ENCODE measurements at regions not wholly inside any gene's neighbourhood (a gene's known extent, or its start where the extent isn't known, plus 50 kb on each side); places are given as distances from the start of the nearest gene placed in this dataset.

DNA sequence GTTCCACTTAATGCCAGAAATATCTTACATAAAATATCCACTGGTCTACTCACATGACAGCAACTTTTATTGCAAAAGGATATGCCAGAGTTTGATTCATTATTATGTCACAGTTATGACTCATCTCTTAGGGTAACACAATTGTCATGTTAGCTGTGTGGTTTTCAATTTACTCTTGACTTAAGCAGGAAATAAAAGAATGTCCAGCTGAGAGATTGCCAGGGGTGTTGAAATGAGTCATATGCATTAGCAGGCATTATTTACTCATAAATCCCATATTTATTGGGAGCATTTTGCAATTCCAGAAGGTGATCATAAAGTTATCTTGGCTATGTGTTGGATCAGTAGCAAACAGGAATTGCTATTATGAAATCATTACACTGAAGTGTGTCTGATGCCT lies 1164.6 kb upstream of the CDH18 start:
- Histone ChIP-seq H3K4me1 (ENCODE audit: insufficient read depth, low read length) (no peaks in the 10 kb centered on the region), H3K36me3 (ENCODE audit: insufficient read depth, low read length) (no peaks in the 10 kb centered on the region), H3K9me3 (ENCODE audit: control insufficient read depth in 1 of 2, insufficient read depth in 1 of 2, low read length in 2 of 2) (peaks cover 0 to 5% of the 10 kb centered on the region in 2 experiments), H3K4me3 (ENCODE audit: low read length) (no peak overlapping the region), H3K27ac (ENCODE audit: low read depth in 1 of 2, low read length in 2 of 2) (no peak overlapping the region), H3K27me3 (ENCODE audit: control insufficient read depth in 1 of 2, insufficient read depth in 2 of 2, low read length in 2 of 2) (no peaks in the 10 kb centered on the region)
- POLR2A ChIA-PET = no interaction called here
- Mint-ChIP-seq H3K4me1 (ENCODE audit: low read depth) (no peaks in the 10 kb centered on the region), H3K27ac (no peak overlapping the region), H3K4me3 (no peak overlapping the region), H3K27me3 (no peaks in the 10 kb centered on the region), H3K9me3 (no peaks in the 10 kb centered on the region), H3K36me3 (ENCODE audit: low read depth) (no peaks in the 10 kb centered on the region)
- CTCF ChIA-PET = no interaction called here
- TF ChIP-seq, protein P1, sequence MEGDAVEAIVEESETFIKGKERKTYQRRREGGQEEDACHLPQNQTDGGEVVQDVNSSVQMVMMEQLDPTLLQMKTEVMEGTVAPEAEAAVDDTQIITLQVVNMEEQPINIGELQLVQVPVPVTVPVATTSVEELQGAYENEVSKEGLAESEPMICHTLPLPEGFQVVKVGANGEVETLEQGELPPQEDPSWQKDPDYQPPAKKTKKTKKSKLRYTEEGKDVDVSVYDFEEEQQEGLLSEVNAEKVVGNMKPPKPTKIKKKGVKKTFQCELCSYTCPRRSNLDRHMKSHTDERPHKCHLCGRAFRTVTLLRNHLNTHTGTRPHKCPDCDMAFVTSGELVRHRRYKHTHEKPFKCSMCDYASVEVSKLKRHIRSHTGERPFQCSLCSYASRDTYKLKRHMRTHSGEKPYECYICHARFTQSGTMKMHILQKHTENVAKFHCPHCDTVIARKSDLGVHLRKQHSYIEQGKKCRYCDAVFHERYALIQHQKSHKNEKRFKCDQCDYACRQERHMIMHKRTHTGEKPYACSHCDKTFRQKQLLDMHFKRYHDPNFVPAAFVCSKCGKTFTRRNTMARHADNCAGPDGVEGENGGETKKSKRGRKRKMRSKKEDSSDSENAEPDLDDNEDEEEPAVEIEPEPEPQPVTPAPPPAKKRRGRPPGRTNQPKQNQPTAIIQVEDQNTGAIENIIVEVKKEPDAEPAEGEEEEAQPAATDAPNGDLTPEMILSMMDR (IDR thresholded peaks at IDR 0.05) = no peak
- DNase-seq (no peak), ATAC-seq (ENCODE audit: poor library complexity) (no peak)
- intact Hi-C loops (cut with DNase I, micrococcal nuclease) = no loop called here

DNA sequence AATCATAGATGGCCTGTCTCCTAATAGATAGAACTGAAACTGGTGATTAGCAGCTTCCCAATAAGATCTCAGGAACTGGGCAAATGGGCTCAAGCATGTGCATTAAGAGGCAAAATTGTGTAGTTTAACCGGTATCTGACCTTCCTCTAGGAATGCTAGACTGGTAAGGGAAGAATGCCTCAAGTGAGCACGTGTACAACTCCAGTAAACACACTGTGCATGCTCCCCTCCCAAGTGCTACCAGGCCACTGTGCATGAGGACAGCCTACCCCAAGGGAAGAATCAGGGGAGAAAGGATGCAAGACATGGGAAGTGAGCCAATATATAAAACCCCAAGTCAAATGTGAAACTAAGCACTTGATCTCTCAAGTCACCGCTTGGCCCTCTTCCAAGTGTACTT lies 1157.4 kb upstream of the CDH18 start:
- no peaks in the 10 kb centered on the region for H3K36me3 Mint-ChIP-seq (ENCODE audit: low read depth)
- no peaks in the 10 kb centered on the region for H3K4me1 Mint-ChIP-seq (ENCODE audit: low read depth)
- H3K36me3 ChIP-seq (ENCODE audit: insufficient read depth, low read length) = no peaks in the 10 kb centered on the region

DNA sequence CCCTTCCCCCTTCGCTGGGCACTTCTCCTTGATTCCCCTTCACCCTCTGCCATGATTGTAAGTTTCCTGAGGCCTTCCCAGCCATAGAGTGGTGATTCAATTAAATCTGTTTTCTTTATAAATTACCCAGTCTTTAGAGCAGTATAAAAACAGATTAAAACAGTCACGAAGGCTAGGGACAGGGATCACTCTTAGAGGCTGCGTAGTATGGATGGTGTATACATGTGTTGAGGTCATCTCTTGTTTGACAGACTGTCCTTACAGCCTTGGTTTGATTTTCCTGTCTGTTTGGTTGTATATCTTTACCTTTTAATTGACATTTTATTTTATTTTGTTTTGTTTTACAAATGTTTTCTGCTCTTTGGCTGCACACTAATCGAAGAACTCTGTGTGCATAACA lies 1155.7 kb upstream of the CDH18 start:
- Mint-ChIP-seq H3K4me1 (ENCODE audit: low read depth) (no peaks in the 10 kb centered on the region), H3K27me3 (no peaks in the 10 kb centered on the region), H3K4me3 (no peak overlapping the region), H3K27ac (no peak overlapping the region), H3K9me3 (peaks cover 5% of the 10 kb centered on the region), H3K36me3 (ENCODE audit: low read depth) (no peaks in the 10 kb centered on the region)
- Histone ChIP-seq H3K36me3 (ENCODE audit: insufficient read depth, low read length) (no peaks in the 10 kb centered on the region), H3K27ac (ENCODE audit: low read depth in 1 of 2, low read length in 2 of 2) (no peak overlapping the region), H3K27me3 (ENCODE audit: control insufficient read depth in 1 of 2, insufficient read depth in 2 of 2, low read length in 2 of 2) (no peaks in the 10 kb centered on the region), H3K4me3 (ENCODE audit: low read length) (no peak overlapping the region), H3K9me3 (ENCODE audit: control insufficient read depth in 1 of 2, insufficient read depth in 1 of 2, low read length in 2 of 2) (peaks cover 0 to 7% of the 10 kb centered on the region in 2 experiments), H3K4me1 (ENCODE audit: insufficient read depth, low read length) (no peaks in the 10 kb centered on the region)
- ChIA-PET POLR2A (no interaction called here), CTCF (no interaction called here)
- no peak for ATAC-seq (ENCODE audit: poor library complexity)
- intact Hi-C loops (cut with DNase I, micrococcal nuclease) = no loop called here
- TF ChIP-seq, protein P1 (IDR thresholded peaks at IDR 0.05) = no peak
- DNase-seq = no peak

More for the DNA sequence above, 1157.4 kb upstream of the CDH18 start:
- H3K9me3 ChIP-seq (ENCODE audit: control insufficient read depth in 1 of 2, insufficient read depth in 1 of 2, low read length in 2 of 2) = peaks cover 0 to 7% of the 10 kb centered on the region in 2 experiments
- no peaks in the 10 kb centered on the region for H3K4me1 ChIP-seq (ENCODE audit: insufficient read depth, low read length)
- no peak overlapping the region for H3K4me3 ChIP-seq (ENCODE audit: low read length)
- DNase-seq (no peak), ATAC-seq (ENCODE audit: poor library complexity) (no peak)
- H3K27ac ChIP-seq (ENCODE audit: low read depth in 1 of 2, low read length in 2 of 2) = no peak overlapping the region
- TF ChIP-seq, protein P1 (IDR thresholded peaks at IDR 0.05) = no peak
- ChIA-PET POLR2A (no interaction called here), CTCF (no interaction called here)
- Mint-ChIP-seq H3K27ac (no peak overlapping the region), H3K27me3 (no peaks in the 10 kb centered on the region), H3K9me3 (peaks cover 5% of the 10 kb centered on the region), H3K4me3 (no peak overlapping the region)
- no peaks in the 10 kb centered on the region for H3K27me3 ChIP-seq (ENCODE audit: control insufficient read depth in 1 of 2, insufficient read depth in 2 of 2, low read length in 2 of 2)
- intact Hi-C loops (cut with DNase I, micrococcal nuclease) = no loop called here
